ENCODE measurements at regions not wholly inside any gene's neighbourhood (a gene's known extent, or its start where the extent isn't known, plus 50 kb on each side); places are given as distances from the start of the nearest gene placed in this dataset.

- no peak overlapping the region for H3K4me3 ChIP-seq (ENCODE audit: low read depth, low read length)
- TF ChIP-seq CTCF (IDR thresholded peaks at IDR 0.05; ENCODE audit: low read depth, low read length, missing control alignments): peak; percentile 57
Observed at GRCh38 chr4:77433418-77433733, 172.2 kb upstream of the CXCL13 start.

GRCh38 chr4:77434299-77435092 is 171.1 kb upstream of the CXCL13 start:
- no peak for TF ChIP-seq CTCF (IDR thresholded peaks at IDR 0.05; ENCODE audit: low read depth, low read length, missing control alignments)
- DNase-seq (ENCODE audit: low read depth): no peak
- H3K4me3 ChIP-seq (ENCODE audit: low read depth, low read length): no peak overlapping the region

More at GRCh38 chr4:77433418-77433733, 172.2 kb upstream of the CXCL13 start:
- DNase-seq (ENCODE audit: low read depth): peak; percentile 21

GRCh38 chr4:77437079-77437478 is 168.5 kb upstream of the CXCL13 start:
- H3K4me3 ChIP-seq (ENCODE audit: low read depth, low read length): no peak overlapping the region
- DNase-seq (ENCODE audit: low read depth): no peak
- no peak for TF ChIP-seq CTCF (IDR thresholded peaks at IDR 0.05; ENCODE audit: low read depth, low read length, missing control alignments)

GRCh38 chr4:77438549-77438948 is 167.1 kb upstream of the CXCL13 start:
- H3K4me3 ChIP-seq (ENCODE audit: low read depth, low read length): no peak overlapping the region
- TF ChIP-seq CTCF (IDR thresholded peaks at IDR 0.05; ENCODE audit: low read depth, low read length, missing control alignments): no peak
- DNase-seq (ENCODE audit: low read depth): no peak

- no peak for DNase-seq (ENCODE audit: low read depth)
- no peak overlapping the region for H3K4me3 ChIP-seq (ENCODE audit: low read depth, low read length)
- no peak for TF ChIP-seq CTCF (IDR thresholded peaks at IDR 0.05; ENCODE audit: low read depth, low read length, missing control alignments)
Observed at GRCh38 chr4:77443941-77444340, 161.7 kb upstream of the CXCL13 start.

GRCh38 chr4:77445823-77446222 is 159.8 kb upstream of the CXCL13 start:
- no peak for DNase-seq (ENCODE audit: low read depth)
- TF ChIP-seq CTCF (IDR thresholded peaks at IDR 0.05; ENCODE audit: low read depth, low read length, missing control alignments): no peak
- no peak overlapping the region for H3K4me3 ChIP-seq (ENCODE audit: low read depth, low read length)

GRCh38 chr4:77446601-77447000 is 159.0 kb upstream of the CXCL13 start:
- no peak for TF ChIP-seq CTCF (IDR thresholded peaks at IDR 0.05; ENCODE audit: low read depth, low read length, missing control alignments)
- no peak overlapping the region for H3K4me3 ChIP-seq (ENCODE audit: low read depth, low read length)

More at GRCh38 chr4:77446601-77447000, 159.0 kb upstream of the CXCL13 start:
- no peak for DNase-seq (ENCODE audit: low read depth)
